OCI-LY3 (cell line): ENCODE measurements at regions not wholly inside any gene's neighbourhood (a gene's known extent, or its start where the extent isn't known, plus 50 kb on each side); places are given as distances from the start of the nearest gene placed in this dataset.

Source experiments
- EZH2phosphoT487 ChIP-seq: fragments of 200-600 bp; shearing (Covaris generic); IDR thresholded peaks from 2 replicates; pipeline ENCODE4 v1.6.1; 2018; ENCODE audit warnings: antibody characterized with exemption, mixed run types, low read depth
- TF ChIP-seq, protein P1 (sequence below): fragments of 200-600, 300-600 bp; sonication (generic); IDR thresholded peaks from 2 replicates; pipeline ENCODE4 v1.5.1; 2014; ENCODE audit warnings: antibody characterized with exemption, low read length, low read depth

DNA sequence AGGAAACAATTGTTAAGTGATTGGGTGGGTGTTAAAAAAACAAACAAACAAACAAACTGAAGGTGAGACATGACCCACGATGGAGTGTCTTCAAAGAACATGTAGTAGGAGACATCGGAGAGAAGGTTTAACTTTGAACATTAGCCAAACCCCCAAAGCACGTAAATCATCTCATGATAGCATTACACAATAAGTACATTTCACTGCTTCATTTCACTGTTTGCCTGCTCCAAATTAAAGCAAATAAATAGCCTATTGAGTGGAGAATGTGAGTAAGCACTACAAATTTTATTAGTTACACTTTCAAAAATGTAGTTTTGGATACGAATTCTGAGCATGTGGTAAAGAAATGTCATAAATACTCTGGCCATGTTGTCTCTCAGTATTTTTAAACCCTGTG lies 287.0 kb downstream of the SI start:
- TF ChIP-seq, protein P1, sequence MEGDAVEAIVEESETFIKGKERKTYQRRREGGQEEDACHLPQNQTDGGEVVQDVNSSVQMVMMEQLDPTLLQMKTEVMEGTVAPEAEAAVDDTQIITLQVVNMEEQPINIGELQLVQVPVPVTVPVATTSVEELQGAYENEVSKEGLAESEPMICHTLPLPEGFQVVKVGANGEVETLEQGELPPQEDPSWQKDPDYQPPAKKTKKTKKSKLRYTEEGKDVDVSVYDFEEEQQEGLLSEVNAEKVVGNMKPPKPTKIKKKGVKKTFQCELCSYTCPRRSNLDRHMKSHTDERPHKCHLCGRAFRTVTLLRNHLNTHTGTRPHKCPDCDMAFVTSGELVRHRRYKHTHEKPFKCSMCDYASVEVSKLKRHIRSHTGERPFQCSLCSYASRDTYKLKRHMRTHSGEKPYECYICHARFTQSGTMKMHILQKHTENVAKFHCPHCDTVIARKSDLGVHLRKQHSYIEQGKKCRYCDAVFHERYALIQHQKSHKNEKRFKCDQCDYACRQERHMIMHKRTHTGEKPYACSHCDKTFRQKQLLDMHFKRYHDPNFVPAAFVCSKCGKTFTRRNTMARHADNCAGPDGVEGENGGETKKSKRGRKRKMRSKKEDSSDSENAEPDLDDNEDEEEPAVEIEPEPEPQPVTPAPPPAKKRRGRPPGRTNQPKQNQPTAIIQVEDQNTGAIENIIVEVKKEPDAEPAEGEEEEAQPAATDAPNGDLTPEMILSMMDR = no peak
- no peak for TF ChIP-seq EZH2phosphoT487
